Mammary epithelial cell (primary cell): ENCODE measurements at regions not wholly inside any gene's neighbourhood (a gene's known extent, or its start where the extent isn't known, plus 50 kb on each side); places are given as distances from the start of the nearest gene placed in this dataset.

ENCODE experiments used
- EZH2 ChIP-seq: IDR thresholded peaks from 2 replicates; pipeline ENCODE4 v1.6.1; 2012; ENCODE audit warnings: low read length, inconsistent platforms, borderline replicate concordance
- TF ChIP-seq, protein P1 (sequence below), 2 donors: IDR thresholded peaks in 1 of 2; conservative IDR thresholded peaks in 1 of 2; 2 replicates each; pipeline ENCODE4 v1.5.1; 2011 to 2012; ENCODE audit warnings: inconsistent platforms in 2 of 2, low read length in 2 of 2, mild to moderate bottlenecking in 2 of 2, control low read depth in 1 of 2, low read depth in 1 of 2; ENCODE audit not compliant: insufficient read depth in 1 of 2; ENCODE audit errors: extremely low read depth in 1 of 2

GRCh38 chr6:14335071-14335470 is 217.5 kb downstream of the CD83 start:
- TF ChIP-seq, protein P1, sequence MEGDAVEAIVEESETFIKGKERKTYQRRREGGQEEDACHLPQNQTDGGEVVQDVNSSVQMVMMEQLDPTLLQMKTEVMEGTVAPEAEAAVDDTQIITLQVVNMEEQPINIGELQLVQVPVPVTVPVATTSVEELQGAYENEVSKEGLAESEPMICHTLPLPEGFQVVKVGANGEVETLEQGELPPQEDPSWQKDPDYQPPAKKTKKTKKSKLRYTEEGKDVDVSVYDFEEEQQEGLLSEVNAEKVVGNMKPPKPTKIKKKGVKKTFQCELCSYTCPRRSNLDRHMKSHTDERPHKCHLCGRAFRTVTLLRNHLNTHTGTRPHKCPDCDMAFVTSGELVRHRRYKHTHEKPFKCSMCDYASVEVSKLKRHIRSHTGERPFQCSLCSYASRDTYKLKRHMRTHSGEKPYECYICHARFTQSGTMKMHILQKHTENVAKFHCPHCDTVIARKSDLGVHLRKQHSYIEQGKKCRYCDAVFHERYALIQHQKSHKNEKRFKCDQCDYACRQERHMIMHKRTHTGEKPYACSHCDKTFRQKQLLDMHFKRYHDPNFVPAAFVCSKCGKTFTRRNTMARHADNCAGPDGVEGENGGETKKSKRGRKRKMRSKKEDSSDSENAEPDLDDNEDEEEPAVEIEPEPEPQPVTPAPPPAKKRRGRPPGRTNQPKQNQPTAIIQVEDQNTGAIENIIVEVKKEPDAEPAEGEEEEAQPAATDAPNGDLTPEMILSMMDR (conservative IDR thresholded peaks at IDR 0.05 in 1 of 2, IDR thresholded peaks at IDR 0.05 in 1 of 2; ENCODE audit: extremely low read depth in 1 of 2, insufficient read depth in 1 of 2, low read depth in 1 of 2, low read length in 2 of 2): no peak
- TF ChIP-seq EZH2: no peak
